DND-41 (cell line): ENCODE measurements at regions not wholly inside any gene's neighbourhood (a gene's known extent, or its start where the extent isn't known, plus 50 kb on each side); places are given as distances from the start of the nearest gene placed in this dataset.

Source experiments
- ATAC-seq: fragments of 200-7000 bp; cut with Tn5 transposase; 3 replicates; pipeline ENCODE4 v1.9.1; 2021; ENCODE audit warnings: low read depth; ENCODE audit not compliant: insufficient read depth
- DNase-seq: peaks from one replicate; pipeline ENCODE4 v3.0.0-alpha.2; 2020
- H2AFZ ChIP-seq: 2 replicates; pipeline ENCODE4 v1.6.0; 2012; ENCODE audit warnings: low read depth, low read length
- H3K27ac ChIP-seq: 2 replicates; pipeline ENCODE4 v1.5.1; 2012; ENCODE audit warnings: low read length, inconsistent platforms
- H3K27me3 ChIP-seq: fragments of 200-600 bp; sonication (generic); 2 replicates; pipeline ENCODE4 v1.6.0; 2012; ENCODE audit warnings: low read length, mild to moderate bottlenecking, inconsistent platforms; ENCODE audit not compliant: insufficient read depth, poor library complexity
- H3K36me3 ChIP-seq: 2 replicates; pipeline ENCODE4 v1.5.1; 2012; ENCODE audit warnings: low read length, inconsistent platforms; ENCODE audit not compliant: insufficient read depth
- H3K4me1 ChIP-seq: 2 replicates; pipeline ENCODE4 v1.5.1; 2012; ENCODE audit warnings: mild to moderate bottlenecking, low read length; ENCODE audit not compliant: insufficient read depth
- H3K4me2 ChIP-seq: 2 replicates; pipeline ENCODE4 v1.6.0; 2012; ENCODE audit warnings: mild to moderate bottlenecking, moderate library complexity, low read length, inconsistent platforms; ENCODE audit not compliant: insufficient read depth
- H3K4me3 ChIP-seq, 2 experiments: fragments of 200-600 bp in 1 of 2; shearing (Covaris generic) in 1 of 2; 2 replicates each; pipeline ENCODE4 v1.5.1; 2012 to 2016; ENCODE audit warnings: inconsistent platforms in 2 of 2, low read length in 2 of 2, mild to moderate bottlenecking in 2 of 2, low read depth in 1 of 2, moderate library complexity in 1 of 2
- H3K79me2 ChIP-seq: 2 replicates; pipeline ENCODE4 v1.6.0; 2012; ENCODE audit warnings: low read length, inconsistent platforms; ENCODE audit not compliant: insufficient read depth
- H3K9ac ChIP-seq: 2 replicates; pipeline ENCODE4 v1.6.0; 2012; ENCODE audit warnings: low read depth, mild to moderate bottlenecking, inconsistent platforms, low read length, moderate library complexity
- H3K9me3 ChIP-seq: 2 replicates; pipeline ENCODE4 v1.5.1; 2012; ENCODE audit warnings: low read length, moderate library complexity, mild to moderate bottlenecking, inconsistent platforms; ENCODE audit not compliant: insufficient read depth, severe bottlenecking
- H4K20me1 ChIP-seq: 2 replicates; pipeline ENCODE4 v1.6.0; 2012; ENCODE audit warnings: low read length; ENCODE audit not compliant: insufficient read depth
- EZH2 ChIP-seq: IDR thresholded peaks from 3 replicates; pipeline ENCODE4 v1.6.1; 2012; ENCODE audit warnings: borderline replicate concordance, low read depth, mild to moderate bottlenecking, moderate library complexity, low read length, inconsistent platforms; ENCODE audit not compliant: severe bottlenecking
- TF ChIP-seq, protein P1 (sequence below): IDR thresholded peaks from 2 replicates; pipeline ENCODE4 v1.5.1; 2012; ENCODE audit warnings: borderline replicate concordance, low read length, moderate library complexity, mild to moderate bottlenecking; ENCODE audit not compliant: poor library complexity, severe bottlenecking; ENCODE audit errors: extremely low read depth

DNA sequence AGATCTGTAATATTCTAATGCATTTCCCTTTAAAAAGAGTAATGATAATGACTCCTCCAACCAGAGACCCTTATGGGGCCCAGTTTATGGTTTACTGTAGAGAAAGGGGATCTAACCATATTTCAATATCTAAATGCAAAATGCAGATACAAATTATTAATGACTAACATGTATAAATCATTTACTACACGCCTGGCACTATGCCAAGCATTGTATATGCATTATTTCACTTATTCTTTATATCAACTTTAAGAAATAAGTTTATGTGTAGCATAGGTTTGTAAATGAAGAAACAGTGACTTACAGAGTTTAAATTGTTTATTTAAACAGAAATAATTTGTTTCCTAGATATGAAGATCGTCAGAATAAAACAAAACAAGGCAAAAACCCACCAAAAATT, 86.2 kb upstream of the SCEL start:
- TF ChIP-seq, protein P1, sequence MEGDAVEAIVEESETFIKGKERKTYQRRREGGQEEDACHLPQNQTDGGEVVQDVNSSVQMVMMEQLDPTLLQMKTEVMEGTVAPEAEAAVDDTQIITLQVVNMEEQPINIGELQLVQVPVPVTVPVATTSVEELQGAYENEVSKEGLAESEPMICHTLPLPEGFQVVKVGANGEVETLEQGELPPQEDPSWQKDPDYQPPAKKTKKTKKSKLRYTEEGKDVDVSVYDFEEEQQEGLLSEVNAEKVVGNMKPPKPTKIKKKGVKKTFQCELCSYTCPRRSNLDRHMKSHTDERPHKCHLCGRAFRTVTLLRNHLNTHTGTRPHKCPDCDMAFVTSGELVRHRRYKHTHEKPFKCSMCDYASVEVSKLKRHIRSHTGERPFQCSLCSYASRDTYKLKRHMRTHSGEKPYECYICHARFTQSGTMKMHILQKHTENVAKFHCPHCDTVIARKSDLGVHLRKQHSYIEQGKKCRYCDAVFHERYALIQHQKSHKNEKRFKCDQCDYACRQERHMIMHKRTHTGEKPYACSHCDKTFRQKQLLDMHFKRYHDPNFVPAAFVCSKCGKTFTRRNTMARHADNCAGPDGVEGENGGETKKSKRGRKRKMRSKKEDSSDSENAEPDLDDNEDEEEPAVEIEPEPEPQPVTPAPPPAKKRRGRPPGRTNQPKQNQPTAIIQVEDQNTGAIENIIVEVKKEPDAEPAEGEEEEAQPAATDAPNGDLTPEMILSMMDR = no peak
- no peak for TF ChIP-seq EZH2
- H3K4me2 ChIP-seq = no peak overlapping the region
- ATAC-seq = no peak
- H3K4me1 ChIP-seq = no peaks in the 10 kb centered on the region
- no peak overlapping the region for H3K27ac ChIP-seq
- H3K36me3 ChIP-seq = no peaks in the 10 kb centered on the region
- H2AFZ ChIP-seq = no peak overlapping the region
- no peaks in the 10 kb centered on the region for H3K27me3 ChIP-seq
- H3K79me2 ChIP-seq = no peaks in the 10 kb centered on the region
- H4K20me1 ChIP-seq = no peaks in the 10 kb centered on the region
- H3K9me3 ChIP-seq = no peaks in the 10 kb centered on the region
- no peak for DNase-seq
- H3K9ac ChIP-seq = no peak overlapping the region
- no peak overlapping the region for H3K4me3 ChIP-seq

DNA sequence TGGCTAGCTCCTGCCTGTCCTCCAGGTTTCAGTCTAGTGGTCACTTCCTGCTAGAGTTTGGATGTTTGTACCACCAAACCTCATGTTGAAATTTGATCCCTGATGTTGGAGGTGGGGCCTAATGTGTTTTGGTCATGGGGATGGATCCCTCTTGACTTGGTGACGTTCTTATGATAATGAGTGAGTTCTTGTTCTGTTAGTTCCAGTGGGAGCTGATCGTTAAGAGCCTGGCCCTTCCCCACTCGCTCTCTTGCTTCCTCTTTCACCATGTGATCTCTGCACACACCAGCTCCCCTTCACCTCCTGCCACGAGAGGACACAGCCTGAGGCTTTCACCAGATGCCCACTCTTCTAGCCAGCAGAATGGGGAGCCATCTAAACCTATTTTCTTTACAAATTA, 86.8 kb upstream of the SCEL start:
- ATAC-seq = no peak
- no peak for DNase-seq

DNA sequence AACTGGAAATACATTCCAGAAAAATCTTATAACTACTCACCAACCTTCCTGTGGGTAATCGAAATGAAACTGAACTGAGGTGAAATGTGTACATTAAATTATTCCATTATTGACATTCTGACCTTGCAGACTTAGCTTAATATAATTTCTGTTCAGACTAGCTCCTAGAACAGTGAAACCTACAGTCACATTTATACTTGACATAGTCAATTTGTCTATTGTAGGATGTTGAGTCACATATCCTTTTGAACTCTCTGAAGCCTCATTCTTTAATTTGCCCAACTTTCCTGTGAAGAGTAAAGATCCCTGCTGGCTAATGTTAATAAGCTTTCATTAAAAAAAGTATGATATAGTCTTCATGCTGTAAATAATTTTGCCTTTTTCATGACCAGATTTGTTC, 92.0 kb upstream of the SCEL start:
- H4K20me1 ChIP-seq = no peaks in the 10 kb centered on the region
- TF ChIP-seq EZH2 = no peak
- TF ChIP-seq, protein P1 = no peak
- no peaks in the 10 kb centered on the region for H3K36me3 ChIP-seq
- no peaks in the 10 kb centered on the region for H3K79me2 ChIP-seq
- DNase-seq (no peak), ATAC-seq (no peak)
- no peaks in the 10 kb centered on the region for H3K27me3 ChIP-seq
- no peak overlapping the region for H3K27ac ChIP-seq
- no peak overlapping the region for H3K4me3 ChIP-seq
- H2AFZ ChIP-seq = no peak overlapping the region
- H3K9me3 ChIP-seq = no peaks in the 10 kb centered on the region
- H3K4me1 ChIP-seq = no peaks in the 10 kb centered on the region
- no peak overlapping the region for H3K9ac ChIP-seq
- no peak overlapping the region for H3K4me2 ChIP-seq

More for the DNA sequence above, 86.8 kb upstream of the SCEL start:
- Histone ChIP-seq H3K4me2 (no peak overlapping the region), H4K20me1 (no peaks in the 10 kb centered on the region), H3K4me1 (no peaks in the 10 kb centered on the region), H3K4me3 (no peak overlapping the region), H3K27me3 (no peaks in the 10 kb centered on the region), H3K9ac (no peak overlapping the region), H3K79me2 (no peaks in the 10 kb centered on the region), H3K27ac (no peak overlapping the region), H3K36me3 (no peaks in the 10 kb centered on the region), H3K9me3 (no peaks in the 10 kb centered on the region), H2AFZ (no peak overlapping the region)
- TF ChIP-seq EZH2 = no peak
- TF ChIP-seq, protein P1 = no peak

DNA sequence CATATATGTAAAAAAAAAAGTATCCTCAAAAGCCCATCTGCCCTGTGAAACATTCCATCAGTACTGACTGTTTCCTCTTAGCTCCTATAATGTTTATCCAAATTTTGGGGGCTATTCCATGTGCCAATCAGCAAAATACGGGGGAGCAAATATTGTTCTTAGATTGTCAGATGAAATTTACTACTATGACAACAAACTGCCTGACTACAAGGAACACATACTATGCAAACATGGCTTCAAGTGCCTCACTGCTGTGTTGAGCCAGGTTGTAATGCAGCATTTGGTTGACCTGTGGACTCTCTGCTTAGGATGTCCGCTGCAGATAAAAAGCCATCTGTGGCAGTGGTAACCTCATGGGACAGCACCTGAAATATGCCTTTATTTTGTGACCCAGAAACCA, 98.2 kb upstream of the SCEL start:
- Histone ChIP-seq H3K27me3 (no peaks in the 10 kb centered on the region), H3K4me1 (no peaks in the 10 kb centered on the region), H2AFZ (no peak overlapping the region), H3K36me3 (no peaks in the 10 kb centered on the region), H3K4me3 (no peak overlapping the region), H3K9ac (no peak overlapping the region), H3K4me2 (no peak overlapping the region), H4K20me1 (no peaks in the 10 kb centered on the region), H3K79me2 (no peaks in the 10 kb centered on the region), H3K27ac (no peak overlapping the region), H3K9me3 (no peaks in the 10 kb centered on the region)
- no peak for ATAC-seq
- TF ChIP-seq EZH2 = no peak
- TF ChIP-seq, protein P1 = no peak
- DNase-seq = no peak
